Left ventricle myocardium inferior (tissue), 1 donor: ENCODE measurements at regions not wholly inside any gene's neighbourhood (a gene's known extent, or its start where the extent isn't known, plus 50 kb on each side); places are given as distances from the start of the nearest gene placed in this dataset.

Source experiments
- DNase-seq: peaks from one replicate; pipeline ENCODE4 v3.0.0-alpha.2; 2020
- H3K27ac ChIP-seq: fragments of 200-600 bp; replicated peaks from 2 replicates; pipeline ENCODE4 v1.8.0; 2021
- H3K27me3 ChIP-seq: fragments of 200-600 bp; 2 replicates; pipeline ENCODE4 v1.8.0; 2021; ENCODE audit warnings: low read depth
- H3K36me3 ChIP-seq: fragments of 200-600 bp; 2 replicates; pipeline ENCODE4 v1.8.0; 2021
- H3K4me1 ChIP-seq: fragments of 200-600 bp; 2 replicates; pipeline ENCODE4 v1.8.0; 2021
- H3K4me3 ChIP-seq: fragments of 200-600 bp; 2 replicates; pipeline ENCODE4 v1.8.0; 2021; ENCODE audit warnings: mild to moderate bottlenecking, moderate library complexity
- H3K9me3 ChIP-seq: fragments of 200-600 bp; replicated peaks from 2 replicates; pipeline ENCODE4 v1.8.0; 2021
- intact Hi-C: fragments of 100-400 bp; cut with micrococcal nuclease; formaldehyde crosslinking; loops from one replicate; pipeline ENCODE4 v1.11.0; 2022
- TF ChIP-seq, protein P1 (sequence below): fragments of 200-600 bp; IDR thresholded peaks from 2 replicates; pipeline ENCODE4 v1.8.0; 2021; ENCODE audit warnings: antibody characterized with exemption, mild to moderate bottlenecking, borderline replicate concordance
- donor health status: DM: no; HTN: yes; CAD: no; lungs with severe emphysema.

DNA sequence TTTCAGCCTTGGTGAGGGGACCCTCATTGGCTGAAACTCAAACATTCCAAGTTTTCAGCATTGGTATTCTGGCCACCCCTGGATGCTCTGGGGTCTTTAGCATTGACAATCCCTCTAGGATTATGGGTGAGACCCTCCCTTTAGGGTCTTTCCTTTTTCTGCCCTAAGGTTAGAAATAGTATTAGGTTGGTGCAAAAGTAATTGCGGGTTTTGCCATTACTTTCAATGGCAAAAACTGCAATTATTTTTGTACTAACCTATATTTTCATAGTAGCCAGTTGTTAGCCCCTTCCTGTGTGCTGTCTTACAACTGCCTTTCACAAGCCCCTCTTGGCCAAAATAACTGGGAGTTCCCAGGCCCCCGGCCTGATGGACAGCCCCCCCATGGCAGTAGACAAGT lies 648.4 kb downstream of the PTPRU start:
- no peaks in the 10 kb centered on the region for H3K9me3 ChIP-seq
- no peaks in the 10 kb centered on the region for H3K4me1 ChIP-seq
- no peaks in the 10 kb centered on the region for H3K36me3 ChIP-seq
- intact Hi-C loops, result no loop called here
- DNase-seq, result no peak
- no peak overlapping the region for H3K27ac ChIP-seq
- H3K4me3 ChIP-seq, result no peak overlapping the region
- H3K27me3 ChIP-seq, result peaks cover 34% of the 10 kb centered on the region
- TF ChIP-seq, protein P1, sequence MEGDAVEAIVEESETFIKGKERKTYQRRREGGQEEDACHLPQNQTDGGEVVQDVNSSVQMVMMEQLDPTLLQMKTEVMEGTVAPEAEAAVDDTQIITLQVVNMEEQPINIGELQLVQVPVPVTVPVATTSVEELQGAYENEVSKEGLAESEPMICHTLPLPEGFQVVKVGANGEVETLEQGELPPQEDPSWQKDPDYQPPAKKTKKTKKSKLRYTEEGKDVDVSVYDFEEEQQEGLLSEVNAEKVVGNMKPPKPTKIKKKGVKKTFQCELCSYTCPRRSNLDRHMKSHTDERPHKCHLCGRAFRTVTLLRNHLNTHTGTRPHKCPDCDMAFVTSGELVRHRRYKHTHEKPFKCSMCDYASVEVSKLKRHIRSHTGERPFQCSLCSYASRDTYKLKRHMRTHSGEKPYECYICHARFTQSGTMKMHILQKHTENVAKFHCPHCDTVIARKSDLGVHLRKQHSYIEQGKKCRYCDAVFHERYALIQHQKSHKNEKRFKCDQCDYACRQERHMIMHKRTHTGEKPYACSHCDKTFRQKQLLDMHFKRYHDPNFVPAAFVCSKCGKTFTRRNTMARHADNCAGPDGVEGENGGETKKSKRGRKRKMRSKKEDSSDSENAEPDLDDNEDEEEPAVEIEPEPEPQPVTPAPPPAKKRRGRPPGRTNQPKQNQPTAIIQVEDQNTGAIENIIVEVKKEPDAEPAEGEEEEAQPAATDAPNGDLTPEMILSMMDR, result no peak

DNA sequence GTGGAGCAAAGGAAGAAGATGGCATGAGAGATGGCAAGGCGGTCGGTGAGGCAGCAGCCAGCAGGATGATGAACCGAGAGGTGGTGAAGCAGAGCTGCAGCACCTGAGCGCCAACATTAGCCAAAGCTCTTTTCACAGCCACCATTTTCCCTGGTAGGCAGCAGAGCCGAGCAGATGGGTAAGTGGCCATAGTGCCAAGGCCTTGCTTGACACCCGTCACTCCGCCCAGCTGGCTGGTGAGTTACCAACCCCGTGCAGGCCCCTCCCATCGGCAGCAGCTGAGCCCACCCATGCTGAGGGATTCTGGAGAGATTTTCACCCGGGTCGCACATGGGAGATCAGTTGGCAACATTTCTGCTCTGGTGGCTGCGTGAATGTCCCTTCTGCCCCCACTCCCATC lies 647.7 kb downstream of the PTPRU start:
- H3K9me3 ChIP-seq, result no peaks in the 10 kb centered on the region
- H3K4me1 ChIP-seq, result no peaks in the 10 kb centered on the region
- no peaks in the 10 kb centered on the region for H3K36me3 ChIP-seq
- no peak overlapping the region for H3K4me3 ChIP-seq
- H3K27me3 ChIP-seq, result peaks cover 37% of the 10 kb centered on the region
- TF ChIP-seq, protein P1, result no peak
- DNase-seq, result no peak
- H3K27ac ChIP-seq, result no peak overlapping the region
- intact Hi-C loops, result no loop called here

DNA sequence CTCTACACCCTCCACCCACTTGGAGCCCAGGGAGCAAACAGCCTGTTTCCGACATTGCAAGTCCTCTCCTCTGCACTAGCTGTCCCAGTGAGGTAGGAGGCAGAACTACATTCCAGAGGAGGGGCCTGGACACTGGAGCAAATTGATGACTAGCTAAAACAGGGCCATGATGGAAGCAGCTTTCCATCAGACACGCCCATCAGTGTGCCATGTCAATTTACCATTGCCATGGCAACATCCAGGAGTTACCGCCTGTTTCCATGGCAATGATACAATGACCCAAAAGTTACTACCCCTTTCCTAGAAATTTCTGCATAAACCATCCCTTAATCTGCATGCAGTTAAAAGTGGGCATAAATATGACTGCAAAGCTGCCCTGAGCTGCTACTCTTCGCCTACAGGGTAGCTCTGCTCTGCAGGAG lies 647.1 kb downstream of the PTPRU start:
- TF ChIP-seq, protein P1, result no peak
- Histone ChIP-seq H3K4me1 (no peaks in the 10 kb centered on the region), H3K27ac (no peak overlapping the region), H3K36me3 (no peaks in the 10 kb centered on the region), H3K4me3 (no peak overlapping the region), H3K9me3 (no peaks in the 10 kb centered on the region), H3K27me3 (peaks cover 42% of the 10 kb centered on the region)
- intact Hi-C loops, result no loop called here
- DNase-seq, result no peak

DNA sequence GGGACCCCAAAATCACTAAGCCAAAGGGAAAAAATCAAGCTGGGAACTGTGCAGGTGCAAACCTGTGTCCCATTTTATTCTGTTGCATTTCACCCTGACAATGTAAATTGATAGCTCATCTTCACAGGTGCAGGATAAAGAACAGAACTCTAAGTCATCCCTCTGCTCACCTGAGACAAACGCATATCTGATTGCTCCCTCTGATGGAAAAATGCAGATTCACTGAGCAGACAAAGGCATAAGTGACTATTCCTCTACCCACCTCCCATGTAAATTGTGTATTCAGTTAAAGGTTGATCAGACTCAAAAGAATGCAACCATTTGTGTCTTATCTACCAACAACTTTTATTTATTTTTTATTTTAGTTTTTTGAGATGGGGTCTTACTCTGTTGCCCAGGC lies 644.2 kb downstream of the PTPRU start:
- TF ChIP-seq, protein P1, result no peak
- Histone ChIP-seq H3K9me3 (peaks cover 13% of the 10 kb centered on the region), H3K4me3 (no peak overlapping the region), H3K4me1 (peaks cover 9% of the 10 kb centered on the region), H3K27me3 (peaks cover 42% of the 10 kb centered on the region), H3K36me3 (no peaks in the 10 kb centered on the region), H3K27ac (no peak overlapping the region)
- no peak for DNase-seq
- intact Hi-C loops, result no loop called here

DNA sequence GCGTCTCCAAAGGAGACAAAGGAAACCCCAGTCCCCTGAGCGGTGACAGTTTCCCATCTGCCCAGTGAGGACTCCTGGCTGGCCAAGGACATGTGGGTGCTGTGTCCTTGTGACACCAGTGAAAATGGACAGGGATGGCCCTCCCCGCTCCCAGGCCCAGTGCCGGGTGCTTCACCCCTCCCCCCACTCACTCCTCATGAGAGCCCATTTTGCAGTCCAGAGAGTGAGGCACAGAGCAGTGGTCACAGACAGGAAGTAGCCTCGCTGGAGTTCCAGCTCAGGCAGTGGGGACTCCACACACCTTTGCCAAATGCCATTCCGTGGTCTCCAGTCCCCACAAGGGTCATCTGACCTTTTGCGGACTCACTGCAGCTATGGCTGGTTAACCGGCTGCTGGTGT lies 642.9 kb downstream of the PTPRU start:
- Histone ChIP-seq H3K27me3 (peaks cover 42% of the 10 kb centered on the region), H3K36me3 (no peaks in the 10 kb centered on the region), H3K4me3 (no peak overlapping the region), H3K4me1 (peaks cover 17% of the 10 kb centered on the region), H3K27ac (no peak overlapping the region), H3K9me3 (peaks cover 14% of the 10 kb centered on the region)
- TF ChIP-seq, protein P1, result no peak
- intact Hi-C loops, result no loop called here
- DNase-seq, result no peak

DNA sequence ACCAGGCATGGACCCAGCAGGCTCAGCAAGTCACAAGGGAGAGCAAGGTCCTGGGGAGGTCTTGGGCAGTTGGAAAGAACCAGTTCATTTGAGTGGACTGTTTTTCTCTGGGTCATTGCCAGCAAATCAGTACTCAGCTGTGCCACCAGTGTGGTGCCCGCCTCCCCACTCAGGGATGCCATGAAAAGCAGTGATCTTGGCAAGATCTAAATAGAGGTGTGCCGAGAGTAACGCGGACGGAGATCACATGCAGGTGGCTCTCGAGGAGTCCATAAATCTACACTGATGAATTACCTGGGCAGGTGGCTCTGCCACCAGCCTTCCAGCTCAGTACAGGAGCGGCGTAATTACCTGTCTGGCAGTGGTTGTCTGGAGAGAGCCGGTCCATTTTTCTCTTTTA lies 642.2 kb downstream of the PTPRU start:
- H3K9me3 ChIP-seq, result peaks cover 14% of the 10 kb centered on the region
- no peak overlapping the region for H3K4me3 ChIP-seq
- H3K4me1 ChIP-seq, result peaks cover 17% of the 10 kb centered on the region
- DNase-seq, result no peak
- H3K27ac ChIP-seq, result no peak overlapping the region
- no peaks in the 10 kb centered on the region for H3K36me3 ChIP-seq
- intact Hi-C loops, result no loop called here
- TF ChIP-seq, protein P1, result no peak
- peaks cover 38% of the 10 kb centered on the region for H3K27me3 ChIP-seq
